Activated CD4-positive, alpha-beta T cell treated with anti-CD3 and anti-CD28 coated beads for 48 hours (primary cell): ENCODE measurements at regions not wholly inside any gene's neighbourhood (a gene's known extent, or its start where the extent isn't known, plus 50 kb on each side); places are given as distances from the start of the nearest gene placed in this dataset.
"Not testable (repeated sequence)": the region's sequence is repeated elsewhere in the genome, so short reads cannot be mapped to it uniquely, and the experiment has no call there.

Experiments used
- DNase-seq: peaks from one replicate; pipeline ENCODE4 v3.0.0-alpha.2; 2020

DNA sequence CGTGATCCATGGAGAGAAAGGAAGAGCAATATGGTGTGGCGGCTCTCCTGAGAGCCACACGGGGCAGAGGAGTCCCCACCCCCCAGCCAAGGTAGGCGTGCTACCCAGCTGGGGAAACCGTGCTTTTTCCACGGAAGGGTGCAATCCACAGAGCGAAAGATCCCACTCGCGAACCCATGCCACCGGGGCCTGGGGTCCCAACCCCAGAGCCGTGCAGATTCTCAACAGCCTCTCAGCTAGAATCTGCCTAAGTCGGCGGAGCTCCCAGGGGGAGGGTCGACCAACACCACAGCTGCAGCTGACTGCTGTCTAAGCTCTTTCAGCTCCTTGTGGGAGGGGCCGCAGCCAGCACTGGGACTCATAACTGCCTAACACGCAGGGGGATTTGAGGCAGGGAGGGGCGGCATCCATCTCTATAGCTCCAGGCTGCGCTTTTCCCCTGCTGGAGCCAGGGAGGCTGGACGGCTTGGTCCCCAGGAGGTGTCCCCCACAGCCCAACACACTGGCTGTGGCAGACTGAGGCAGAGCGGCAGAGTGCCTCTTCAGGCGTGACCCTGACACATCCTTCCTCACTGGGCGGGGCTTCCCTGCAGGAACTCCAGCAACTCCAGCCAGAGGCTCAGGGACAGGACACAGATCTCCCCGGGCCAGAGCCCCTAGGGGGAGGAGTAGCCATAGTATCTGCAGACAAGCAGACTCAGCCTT is 107.6 kb upstream of the ZBTB20 start:
- DNase-seq: no peak

DNA sequence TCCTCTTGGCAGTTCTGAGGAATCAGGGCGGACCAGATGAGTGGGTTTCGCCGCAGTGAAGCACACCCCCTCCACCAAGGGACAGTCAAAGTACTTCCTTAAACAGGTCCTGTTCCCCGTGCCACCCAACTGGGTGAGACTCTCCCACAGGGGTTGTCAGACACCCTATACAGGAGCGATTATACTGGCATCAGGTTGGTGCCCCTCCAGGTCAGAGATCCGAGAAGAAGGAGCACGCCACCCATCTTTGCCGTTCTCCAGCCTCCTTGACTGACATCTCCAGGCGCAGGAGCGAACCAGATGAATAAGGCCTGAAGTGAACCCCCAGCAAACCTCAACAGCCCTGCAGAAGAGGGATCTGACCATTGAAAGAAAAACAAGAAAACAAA is 108.1 kb upstream of the ZBTB20 start:
- DNase-seq: no peak

DNA sequence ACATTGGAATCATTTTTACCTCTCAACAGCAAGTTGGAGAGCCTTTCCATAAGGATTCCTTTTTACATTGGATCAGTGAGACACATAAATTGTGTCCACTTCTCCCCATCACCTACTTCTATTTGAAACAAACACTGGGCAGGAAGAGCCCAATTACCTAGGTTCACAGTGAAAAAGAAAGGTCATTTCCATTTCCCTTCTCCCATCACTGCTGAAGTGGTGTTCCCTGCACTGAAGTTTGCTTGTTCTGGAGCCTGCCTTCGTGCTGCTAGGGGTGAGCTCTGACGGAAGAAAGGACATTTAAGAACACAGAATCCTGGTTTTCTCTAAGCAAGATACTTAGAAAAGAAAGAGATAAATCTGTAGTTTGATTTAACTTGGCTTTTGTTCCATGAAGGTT is 123.8 kb upstream of the ZBTB20 start:
- no peak for DNase-seq

DNA sequence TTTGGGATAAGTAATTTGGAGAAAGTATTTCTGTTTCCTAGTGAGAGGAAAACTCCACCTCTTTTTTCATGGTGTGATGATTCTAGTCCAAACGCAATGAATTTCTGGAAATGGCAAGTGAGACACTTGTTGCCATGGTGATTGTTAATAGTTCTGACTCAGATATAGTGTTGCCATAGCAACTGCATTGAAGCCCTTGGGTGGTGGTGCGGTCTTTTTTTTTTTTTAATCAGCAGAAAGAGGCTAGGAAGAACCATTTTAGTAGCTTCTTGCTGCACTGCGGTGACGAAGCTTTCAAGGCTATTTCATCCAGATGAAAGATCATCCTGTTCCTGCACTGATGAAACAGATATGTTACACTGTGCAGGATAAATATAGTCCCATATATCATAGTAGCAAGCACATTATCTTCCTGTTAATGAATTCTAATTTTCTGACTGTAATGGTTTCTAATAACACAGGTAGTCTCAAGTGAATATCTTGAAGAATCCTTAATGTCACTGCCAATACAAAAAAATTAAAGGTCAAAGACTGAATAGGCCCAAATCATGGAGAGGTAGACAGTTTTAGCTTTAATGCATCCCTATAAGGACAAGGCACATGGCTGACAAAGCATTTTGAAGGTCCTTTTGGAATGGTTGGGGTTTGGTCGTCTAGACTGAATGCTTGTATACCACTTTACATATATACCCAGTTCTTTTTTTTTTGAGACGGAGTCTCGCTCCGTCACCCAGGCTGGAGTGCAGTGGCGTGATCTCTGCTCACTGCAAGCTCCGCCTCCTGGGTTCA is 125.1 kb upstream of the ZBTB20 start:
- no peak for DNase-seq

DNA sequence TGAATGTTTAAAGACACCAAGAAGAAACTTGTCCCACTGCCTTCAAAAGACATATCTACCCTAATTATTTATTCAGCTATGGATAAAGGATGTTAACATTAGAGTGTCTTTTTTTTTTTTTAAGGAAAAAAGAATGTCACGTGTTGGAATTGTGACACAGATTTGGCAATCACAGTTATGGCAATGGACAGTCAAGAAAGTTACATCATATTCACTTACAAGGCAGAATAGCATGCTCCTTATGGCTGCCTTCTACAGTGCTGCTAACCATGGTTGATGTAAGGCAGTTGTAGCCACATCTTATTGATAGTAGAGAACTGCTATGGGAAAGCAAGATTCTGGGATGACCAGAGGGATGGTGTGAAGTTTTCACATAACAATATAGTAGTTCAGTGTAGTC is 128.8 kb upstream of the ZBTB20 start:
- no peak for DNase-seq

DNA sequence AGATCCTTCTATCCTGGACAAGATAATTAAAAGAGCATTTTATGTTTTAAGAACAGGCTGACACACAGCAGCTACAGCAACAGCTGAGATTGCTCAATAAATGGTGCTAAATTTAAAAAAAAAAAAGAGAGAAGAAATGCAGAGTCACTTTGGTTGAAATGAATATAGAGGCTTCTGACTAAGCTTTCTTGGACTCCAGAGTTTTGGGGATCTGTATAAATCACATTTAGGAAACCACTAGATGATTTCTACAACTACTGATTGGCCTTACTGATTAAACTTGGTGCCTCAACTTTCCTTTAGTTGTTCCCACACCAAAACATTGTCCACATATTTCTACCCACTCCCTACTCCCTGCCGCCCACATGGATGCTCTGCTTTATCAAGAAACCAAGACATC is 132.9 kb upstream of the ZBTB20 start:
- no peak for DNase-seq

DNA sequence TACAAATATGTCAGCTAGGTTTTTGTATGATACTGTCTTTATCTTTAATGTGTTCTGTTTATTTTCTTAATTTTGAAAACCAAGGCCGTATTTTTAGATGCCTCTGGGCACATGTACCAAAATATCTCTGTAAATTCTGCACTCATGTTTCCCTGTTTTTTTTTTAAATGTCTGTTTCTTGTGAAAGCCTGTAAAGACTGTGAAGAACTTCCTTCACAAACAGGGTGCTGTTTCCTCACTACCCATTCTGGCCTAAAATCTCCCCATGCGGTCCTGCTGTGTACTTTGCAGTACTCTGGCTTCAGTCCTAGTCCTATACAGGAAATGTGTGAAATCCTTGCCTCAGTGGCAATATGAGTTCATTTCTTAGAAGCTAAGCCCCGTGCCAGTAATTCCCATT is 133.4 kb upstream of the ZBTB20 start:
- no peak for DNase-seq

DNA sequence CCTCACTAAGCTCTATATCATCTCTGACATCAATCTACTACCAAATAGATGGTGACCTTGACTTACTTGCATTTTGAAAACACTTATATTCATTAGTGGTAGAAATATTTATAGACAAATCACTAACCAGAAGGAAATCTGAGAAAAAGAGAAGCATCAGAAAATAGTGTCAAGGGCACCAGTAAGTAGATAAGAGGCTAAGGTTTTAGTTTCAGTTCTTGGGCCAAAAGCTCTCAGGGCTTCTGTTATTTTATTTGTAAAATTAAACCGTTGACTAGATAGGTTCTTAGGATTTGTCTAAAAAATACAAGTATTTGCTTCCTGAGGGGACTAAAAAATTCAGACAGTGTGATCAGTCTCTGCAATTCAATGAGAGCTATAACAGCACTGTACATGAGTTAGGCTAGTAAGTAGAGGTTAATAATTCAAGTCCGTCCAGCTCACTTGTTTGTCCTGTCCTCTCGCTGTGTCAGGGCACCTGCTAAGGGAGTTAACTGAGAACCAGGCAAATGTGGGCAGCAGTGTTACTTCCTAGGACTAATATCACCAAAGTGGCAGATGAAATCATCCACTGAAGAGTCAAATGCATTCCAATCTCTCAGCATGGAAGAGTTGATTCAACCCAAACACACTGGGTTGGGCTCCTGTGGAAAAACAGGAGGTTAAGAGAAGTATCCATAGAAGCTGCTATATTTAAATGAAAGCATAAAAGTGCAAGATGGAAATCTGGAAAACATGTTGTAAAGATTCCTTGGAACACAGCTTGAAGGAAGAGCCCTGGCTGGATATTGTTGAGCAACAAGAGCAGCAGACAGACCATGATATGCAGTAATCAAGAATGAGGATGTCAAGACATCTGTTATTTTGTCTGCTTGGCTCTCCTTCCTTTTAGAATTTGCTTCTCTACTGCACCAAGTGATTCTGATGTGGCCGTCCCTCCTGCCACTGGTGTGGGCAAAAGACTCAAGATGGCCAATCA is 134.9 kb upstream of the ZBTB20 start:
- DNase-seq: no peak

DNA sequence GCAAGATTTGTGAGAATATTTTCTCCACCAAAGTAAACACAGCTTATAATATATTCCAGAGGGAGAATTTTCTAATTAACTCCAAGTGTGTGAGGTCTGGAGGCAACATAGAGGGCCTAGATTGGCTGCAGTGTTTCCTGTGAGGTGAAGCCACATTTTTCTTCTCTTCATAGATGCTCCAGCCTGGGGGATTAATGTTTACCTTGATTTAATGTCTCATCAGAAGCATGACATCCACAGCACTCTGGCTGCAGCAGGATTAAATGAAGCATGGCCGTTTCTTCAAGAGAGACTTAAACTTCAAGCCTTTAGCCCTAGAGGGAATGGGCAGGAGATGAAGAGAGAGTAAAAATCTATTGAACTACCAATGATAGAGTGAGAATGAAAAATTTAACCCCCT is 137.9 kb upstream of the ZBTB20 start:
- DNase-seq: no peak

DNA sequence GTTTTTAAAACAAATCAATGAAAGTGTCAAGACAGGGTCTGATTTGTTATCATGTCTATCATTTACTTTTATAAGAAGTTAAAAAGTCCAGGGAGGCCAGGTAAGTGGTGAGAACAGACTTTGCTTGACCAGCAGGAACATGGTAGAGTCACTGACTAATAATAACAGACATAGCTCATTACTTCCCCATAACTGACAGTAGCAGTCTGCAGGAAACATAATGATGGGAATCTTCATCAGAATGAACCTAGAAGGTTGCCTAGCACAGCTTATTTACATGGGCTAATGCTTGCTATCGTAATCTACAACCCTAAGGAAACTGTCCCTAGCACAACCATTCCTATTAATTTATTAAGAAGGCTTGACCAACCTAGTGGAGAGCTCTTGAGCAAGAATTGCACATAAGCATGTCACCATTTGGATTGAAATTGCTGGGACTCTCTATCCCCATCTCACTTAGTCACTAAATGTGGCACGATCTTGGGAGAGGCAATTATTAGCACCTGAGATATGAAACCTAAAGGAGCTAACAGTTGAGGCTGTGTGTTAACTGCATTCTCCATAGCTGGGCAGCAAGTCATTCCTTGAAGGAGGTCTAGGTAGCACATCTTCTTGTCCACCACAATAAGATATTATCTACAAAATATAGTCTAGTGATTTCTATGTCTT is 139.6 kb upstream of the ZBTB20 start:
- DNase-seq: no peak

DNA sequence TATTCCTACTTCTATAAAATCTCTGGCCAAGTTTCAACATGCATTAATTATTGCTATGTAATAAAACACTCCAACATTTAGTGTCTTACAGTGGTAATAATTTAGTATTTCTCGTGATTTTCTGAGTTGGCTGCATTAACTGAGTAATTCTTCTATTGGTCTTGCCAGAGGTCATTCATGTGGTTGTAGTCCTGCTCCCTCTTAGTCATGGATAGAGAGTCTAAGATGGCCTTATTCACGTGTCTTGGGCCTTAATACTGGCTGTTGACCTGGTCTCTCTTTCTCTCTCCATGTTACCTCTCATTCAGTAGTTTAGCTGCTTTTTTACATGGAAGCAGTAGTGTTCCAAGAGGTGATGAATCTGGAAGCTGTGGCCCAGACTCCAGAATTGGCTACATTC is 140.1 kb upstream of the ZBTB20 start:
- no peak for DNase-seq

DNA sequence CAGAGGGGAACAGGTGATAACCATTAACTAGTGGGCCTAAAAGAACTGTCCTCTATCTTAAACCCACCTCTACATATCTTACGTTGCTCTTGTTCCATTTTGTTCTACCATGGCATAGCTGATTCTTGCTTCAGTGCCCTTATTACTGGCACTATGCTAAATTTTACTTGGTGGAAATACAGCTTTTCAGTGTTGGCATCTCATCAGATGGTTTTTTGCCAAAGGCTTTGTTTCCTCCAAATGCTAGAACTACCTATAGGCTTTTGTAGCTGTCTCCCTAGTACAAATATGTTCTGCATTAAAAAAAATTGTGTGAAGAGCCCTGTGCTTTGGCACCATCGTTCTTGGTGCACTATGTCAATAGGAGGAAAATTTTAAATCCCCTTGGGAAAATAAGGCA is 145.0 kb upstream of the ZBTB20 start:
- DNase-seq: no peak

DNA sequence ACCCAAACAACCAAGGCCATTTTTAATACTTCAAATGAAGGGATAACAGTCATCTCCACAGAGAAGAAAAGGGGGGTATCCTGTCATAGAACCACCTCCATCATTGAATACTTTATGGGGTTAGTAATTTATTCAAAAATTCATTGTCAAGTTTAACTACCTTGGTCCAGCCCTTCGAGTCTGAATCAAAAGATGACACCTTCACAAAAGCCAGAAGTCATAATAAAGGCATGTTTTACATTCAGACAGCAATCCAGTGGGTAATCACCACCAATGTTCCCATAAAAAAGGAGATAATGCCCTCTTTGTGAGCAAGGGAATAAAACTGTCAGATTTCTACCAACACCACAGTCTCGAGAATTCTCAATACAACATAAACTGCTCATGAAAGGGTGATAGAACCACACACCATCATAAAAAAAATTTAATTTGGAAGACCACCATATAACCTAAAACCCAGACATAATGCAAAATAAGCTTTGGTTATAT is 145.6 kb upstream of the ZBTB20 start:
- DNase-seq: no peak

DNA sequence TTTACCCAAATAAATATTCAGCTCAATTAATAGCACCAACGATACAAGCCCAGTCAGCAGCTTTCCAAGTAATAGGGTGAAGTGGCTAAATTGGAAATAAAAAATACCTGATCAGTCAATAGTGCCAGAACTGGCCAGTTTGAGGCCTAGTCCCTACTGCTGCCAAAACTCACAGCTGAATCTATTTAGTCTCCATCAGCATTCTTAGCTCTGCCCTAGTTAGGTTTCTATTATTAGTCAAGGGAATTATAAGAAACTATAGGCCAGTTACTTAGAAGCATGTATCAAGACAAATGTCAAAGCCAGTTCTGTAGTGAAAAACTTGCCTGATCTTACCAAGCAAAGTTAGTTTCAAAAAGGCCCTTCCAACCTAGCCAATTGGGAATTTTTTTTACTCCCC is 146.2 kb upstream of the ZBTB20 start:
- no peak for DNase-seq

DNA sequence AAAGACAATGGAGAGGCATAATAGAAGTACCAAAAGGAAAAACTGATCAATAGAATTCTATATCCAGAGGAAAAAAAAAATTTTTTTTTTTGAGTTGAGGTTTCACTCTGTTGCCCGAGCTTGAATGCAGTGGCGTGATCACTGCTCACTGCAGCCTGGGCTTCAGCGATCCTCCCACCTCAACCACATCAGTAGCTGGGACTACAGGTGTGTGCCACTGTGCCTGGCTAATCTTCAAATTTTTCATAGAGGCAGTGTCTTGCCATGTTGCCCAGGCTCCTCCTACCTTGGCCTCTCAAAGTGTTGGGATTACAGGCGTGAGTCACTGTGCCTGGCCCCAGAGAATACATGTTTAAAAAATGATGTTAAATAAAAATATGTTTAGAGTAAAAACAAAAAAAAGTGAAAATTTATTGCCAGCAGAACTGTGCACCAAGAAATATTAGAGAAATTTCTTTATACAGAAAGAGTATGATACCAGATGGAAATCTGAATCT is 154.3 kb upstream of the ZBTB20 start:
- no peak for DNase-seq

DNA sequence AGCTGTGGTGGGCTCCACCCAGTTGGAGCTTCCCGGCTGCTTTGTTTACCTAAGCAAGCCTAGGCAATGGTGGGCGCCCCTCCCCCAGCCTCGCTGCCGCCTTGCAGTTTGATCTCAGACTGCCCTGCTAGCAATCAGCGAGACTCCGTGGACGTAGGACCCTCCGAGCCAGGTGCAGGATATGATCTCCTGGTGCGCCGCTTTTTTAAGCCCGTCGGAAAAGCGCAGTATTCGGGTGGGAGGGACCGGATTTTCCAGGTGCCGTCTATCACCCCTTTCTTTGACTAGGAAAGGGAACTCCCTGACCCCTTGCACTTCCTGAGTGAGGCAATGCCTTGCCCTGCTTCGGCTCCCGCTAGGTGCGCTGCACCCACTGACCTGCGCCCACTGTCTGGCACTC is 170.9 kb upstream of the ZBTB20 start:
- not testable (repeated sequence) for DNase-seq

DNA sequence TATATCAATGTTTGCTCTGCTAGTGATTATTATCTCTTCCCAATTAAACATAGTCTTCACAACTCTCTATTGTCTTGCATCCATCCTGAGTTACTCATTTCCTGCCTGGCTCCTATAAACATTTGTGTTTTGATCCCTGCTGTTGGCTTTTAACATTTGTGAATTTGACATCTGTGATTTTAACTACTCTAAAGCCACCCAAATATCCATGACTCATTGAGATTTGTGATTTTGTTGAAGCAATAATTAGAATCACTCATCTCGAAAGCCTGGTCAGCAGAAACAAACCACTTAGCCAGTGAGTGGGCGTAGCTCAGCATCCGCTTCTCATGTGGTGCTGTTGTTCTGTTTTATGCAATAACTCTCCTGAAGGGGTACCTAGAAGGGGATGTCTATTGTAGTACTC is 174.3 kb upstream of the ZBTB20 start:
- no peak for DNase-seq

DNA sequence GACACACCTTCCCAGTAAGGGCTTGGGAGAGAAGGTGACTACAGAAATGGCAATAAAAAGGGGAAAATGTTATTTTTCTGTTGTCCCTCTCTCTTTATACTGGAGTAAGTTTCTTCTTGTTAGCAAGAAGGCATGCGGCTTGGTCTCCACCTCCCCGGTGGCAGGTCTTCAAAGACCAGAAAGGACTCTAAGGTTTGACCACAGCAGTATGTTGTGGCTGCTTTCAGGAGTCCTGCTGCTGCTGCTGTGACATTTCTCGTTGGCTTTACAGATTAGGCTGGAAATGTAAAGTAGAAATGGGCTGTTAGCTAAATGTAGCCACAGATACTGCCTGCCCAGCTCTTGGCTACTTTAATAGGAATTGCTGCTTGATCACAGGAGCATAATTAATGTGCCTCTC is 175.8 kb upstream of the ZBTB20 start:
- no peak for DNase-seq

DNA sequence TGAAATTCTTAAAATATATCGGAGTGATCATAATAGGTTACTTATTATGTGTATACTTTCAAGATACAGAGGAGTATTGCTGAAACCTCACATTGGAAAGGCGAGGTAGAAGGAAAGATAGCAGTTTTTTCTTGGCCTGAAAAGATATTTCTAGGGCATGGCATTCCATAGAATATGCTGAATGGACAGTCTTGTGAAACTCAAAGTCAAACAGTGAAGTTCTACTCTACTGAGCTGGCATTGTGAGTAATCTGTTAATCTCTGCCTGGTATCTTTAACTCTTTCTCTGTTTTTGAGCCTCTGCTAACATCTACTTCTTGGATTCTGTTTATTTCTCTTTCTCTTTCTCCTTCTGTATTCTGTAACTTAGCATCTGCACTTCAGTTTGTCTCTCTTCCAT is 176.3 kb upstream of the ZBTB20 start:
- DNase-seq: no peak

DNA sequence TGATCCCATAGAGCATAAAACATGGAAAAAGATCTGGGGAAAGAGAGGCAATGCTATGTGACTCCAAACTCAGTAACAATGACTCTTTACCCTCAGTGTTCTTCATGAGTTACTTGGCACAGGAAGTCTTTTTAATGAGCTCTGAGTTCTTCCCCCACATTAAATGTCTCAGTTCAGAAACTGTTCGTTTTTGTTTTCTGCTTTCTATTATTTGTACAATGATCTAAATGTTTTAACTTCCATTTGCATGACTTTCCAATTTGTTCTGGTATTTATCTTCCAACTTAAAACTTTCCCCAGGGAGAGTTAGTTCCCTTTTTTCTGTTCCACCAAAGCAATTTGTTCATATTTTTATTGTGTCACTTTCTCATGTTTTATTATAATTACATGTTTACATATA is 177.0 kb upstream of the ZBTB20 start:
- no peak for DNase-seq

DNA sequence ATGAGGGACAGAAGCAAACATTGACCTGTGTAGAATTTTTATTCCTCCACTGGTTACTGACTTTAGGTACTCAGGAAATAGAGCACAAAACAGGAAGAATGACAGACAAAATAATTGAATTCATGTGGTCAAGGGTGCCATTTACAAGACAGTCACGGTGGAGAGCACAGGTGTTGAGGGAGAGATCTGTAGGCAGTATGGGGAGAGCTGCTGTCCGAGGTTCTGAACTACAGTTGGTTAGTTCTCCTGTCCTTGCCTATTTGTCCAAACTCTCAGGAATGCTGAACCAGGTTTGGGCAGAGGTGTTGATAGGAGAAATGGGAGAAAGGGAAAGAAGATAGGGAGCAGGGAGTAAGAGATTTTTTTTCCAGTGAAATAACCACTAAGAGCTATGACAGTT is 178.5 kb upstream of the ZBTB20 start:
- DNase-seq: peak; percentile 24

DNA sequence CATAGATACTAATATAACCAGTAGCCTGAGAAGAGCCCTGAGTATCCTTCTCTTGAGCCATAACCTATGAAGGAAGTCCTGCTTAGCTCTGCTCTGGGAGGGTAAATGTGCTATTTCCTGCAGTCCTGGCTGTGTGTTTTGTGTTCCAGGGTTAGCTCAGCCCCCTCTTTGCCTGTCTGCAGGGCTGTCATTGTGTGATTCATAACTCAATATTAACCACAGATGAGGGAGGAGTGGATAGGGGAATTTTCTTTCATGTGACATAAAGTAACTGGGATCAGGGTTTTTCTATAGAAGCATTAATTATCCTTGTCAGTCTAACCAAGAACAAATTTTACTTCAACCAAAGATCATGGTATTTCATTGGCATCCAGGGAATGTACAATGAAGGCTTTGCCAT is 183.3 kb upstream of the ZBTB20 start:
- no peak for DNase-seq

DNA sequence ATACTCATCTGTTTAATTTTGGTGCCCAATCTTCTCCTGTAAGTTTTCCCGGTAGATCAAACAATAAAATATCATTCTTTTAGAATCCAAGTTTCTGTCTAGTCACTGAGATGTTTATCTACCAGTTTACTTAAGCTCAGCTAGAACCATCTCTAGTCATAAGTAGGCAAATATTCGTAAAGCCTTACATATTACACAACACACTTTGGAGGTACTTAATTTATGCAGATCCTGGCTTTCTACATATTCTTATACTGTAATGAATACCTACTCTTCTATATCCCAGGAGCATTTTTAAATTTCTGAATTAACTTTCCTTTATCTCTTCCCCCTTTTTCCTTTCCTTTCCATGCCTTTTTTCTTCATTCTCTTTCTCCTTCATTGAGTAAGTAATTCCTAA is 185.9 kb upstream of the ZBTB20 start:
- no peak for DNase-seq
